HCT116 (cell line): ENCODE measurements at regions not wholly inside any gene's neighbourhood (a gene's known extent, or its start where the extent isn't known, plus 50 kb on each side); places are given as distances from the start of the nearest gene placed in this dataset.

Source experiments
- ATAC-seq: fragments of 200-7000 bp; cut with Tn5 transposase; 2 replicates; pipeline ENCODE4 v1.9.1; 2020; ENCODE audit warnings: mild to moderate bottlenecking, moderate library complexity
- BruUV-seq: library from RNA; stranded (reverse); fragments of 400-500 nt; replicated peaks from 2 replicates; lab custom pipeline; 2021; lab: Mats Ljungman, UMichigan
- CTCF ChIA-PET: fragments of 300-600 bp; sonication (Branson Sonifier 250); formaldehyde crosslinking; loops from one replicate; lab custom pipeline; 2021; ENCODE audit warnings: antibody characterized with exemption; lab: Charles Lee
- POLR2A ChIA-PET: fragments of 300-600, 350-600 bp; sonication (Branson Sonifier 250); formaldehyde crosslinking; loops from one replicate; lab custom pipeline; 2021; ENCODE audit warnings: antibody characterized with exemption; lab: Charles Lee
- RAD21 ChIA-PET, 2 experiments: fragments of 300-600 bp; sonication (Branson Sonifier 250); formaldehyde crosslinking; loops; one replicate each; lab custom pipeline; 2023; ENCODE audit warnings: low total read pairs in 2 of 2; ENCODE audit not compliant: uncharacterized antibody in 2 of 2, unreplicated experiment in 2 of 2, low non-redundant PET in 1 of 2; lab: Charles Lee
- DNase-seq: peaks from one replicate; pipeline ENCODE4 v3.0.0-alpha.2; 2010; ENCODE audit warnings: low read depth, low spot score
- H2AFZ ChIP-seq: fragments of 200-600 bp; shearing (Covaris generic), sonication (generic); 2 replicates; pipeline ENCODE4 v1.6.1; 2017; ENCODE audit warnings: low read depth, mixed run types, mixed read lengths, antibody characterized with exemption, low read length; ENCODE audit not compliant: poor library complexity, severe bottlenecking
- H3K27ac ChIP-seq: 2 replicates; pipeline ENCODE4 v1.5.1; 2012; ENCODE audit warnings: low read depth, low read length
- H3K27me3 ChIP-seq: fragments of 200-600 bp; sonication (generic); 2 replicates; pipeline ENCODE4 v1.6.1; 2016; ENCODE audit warnings: mixed run types, low read length, mixed read lengths; ENCODE audit not compliant: insufficient read depth
- H3K36me3 ChIP-seq, 2 experiments: fragments of 200-500 bp in 1 of 2; fragments of 200-600 bp in 1 of 2; sonication (Bioruptor generic) in 1 of 2; sonication (generic) in 1 of 2; 2 replicates each; pipeline versions ENCODE4 v1.5.1 to v1.6.1; 2014 to 2016; ENCODE audit warnings: low read length in 2 of 2, inconsistent platforms in 1 of 2, mixed read lengths in 1 of 2, mixed run types in 1 of 2; ENCODE audit not compliant: insufficient read depth in 2 of 2, control insufficient read depth in 1 of 2
- H3K4me1 ChIP-seq, 2 experiments: fragments of 200-600 bp in 1 of 2; sonication (generic) in 1 of 2; 2 replicates each; pipeline versions ENCODE4 v1.5.1 to v1.6.1; 2012 to 2017; ENCODE audit warnings: low read length in 2 of 2, inconsistent platforms in 1 of 2, mild to moderate bottlenecking in 1 of 2, mixed read lengths in 1 of 2, mixed run types in 1 of 2, moderate library complexity in 1 of 2; ENCODE audit not compliant: insufficient read depth in 2 of 2, control insufficient read depth in 1 of 2
- H3K4me2 ChIP-seq: fragments of 200-600 bp; sonication (generic); 2 replicates; pipeline ENCODE4 v1.6.1; 2017; ENCODE audit warnings: mixed run types, low read length, mixed read lengths
- H3K4me3 ChIP-seq, 2 experiments: fragments of 200-600 bp in 1 of 2; sonication (generic) in 1 of 2; replicated peaks in 1 of 2; 2 replicates each; pipeline ENCODE4 v1.5.1; 2011 to 2016; ENCODE audit warnings: low read length in 2 of 2, control low read depth in 1 of 2, low read depth in 1 of 2, mild to moderate bottlenecking in 1 of 2, mixed read lengths in 1 of 2, mixed run types in 1 of 2
- H3K79me2 ChIP-seq: fragments of 200-600 bp; sonication (generic); 2 replicates; pipeline ENCODE4 v1.6.1; 2017; ENCODE audit warnings: mild to moderate bottlenecking, mixed run types, low read length, moderate library complexity, mixed read lengths; ENCODE audit not compliant: insufficient read depth
- H3K9ac ChIP-seq: fragments of 200-600 bp; sonication (generic); 2 replicates; pipeline ENCODE4 v1.6.1; 2016; ENCODE audit warnings: low read length, mixed read lengths
- H3K9me2 ChIP-seq: fragments of 200-600 bp; sonication (generic), shearing (Covaris generic); 2 replicates; pipeline ENCODE4 v1.6.1; 2017; ENCODE audit warnings: mixed run types, mild to moderate bottlenecking, moderate library complexity; ENCODE audit not compliant: insufficient read depth
- H3K9me3 ChIP-seq, 2 experiments: fragments of 200-500 bp in 1 of 2; fragments of 200-600 bp in 1 of 2; sonication (Bioruptor generic) in 1 of 2; sonication (generic) in 1 of 2; 2 replicates each; pipeline ENCODE4 v1.6.1; 2014 to 2017; ENCODE audit warnings: low read length in 2 of 2, mixed read lengths in 2 of 2, inconsistent platforms in 1 of 2, low read depth in 1 of 2, mild to moderate bottlenecking in 1 of 2, mixed run types in 1 of 2, moderate library complexity in 1 of 2; ENCODE audit not compliant: control insufficient read depth in 1 of 2, insufficient read depth in 1 of 2
- H4K20me1 ChIP-seq: fragments of 200-600 bp; sonication (generic), shearing (Covaris generic); 2 replicates; pipeline ENCODE4 v1.6.1; 2017; ENCODE audit warnings: mixed run types, mild to moderate bottlenecking, moderate library complexity; ENCODE audit not compliant: insufficient read depth
- CBX3 ChIP-seq: IDR thresholded peaks from 2 replicates; pipeline ENCODE4 v1.6.1; 2012; ENCODE audit warnings: low read depth
- CEBPB ChIP-seq: IDR thresholded peaks from 2 replicates; pipeline ENCODE4 v1.6.1; 2012; ENCODE audit warnings: low read depth
- EGR1 ChIP-seq: IDR thresholded peaks from 2 replicates; pipeline ENCODE4 v1.6.1; 2012; ENCODE audit warnings: low read depth
- ELF1 ChIP-seq: IDR thresholded peaks from 2 replicates; pipeline ENCODE4 v1.6.1; 2012; ENCODE audit warnings: low read depth, borderline replicate concordance
- EZH2phosphoT487 ChIP-seq: fragments of 200-600 bp; IDR thresholded peaks from 2 replicates; pipeline ENCODE4 v1.6.1; 2018; ENCODE audit warnings: antibody characterized with exemption, borderline replicate concordance
- FOSL1 ChIP-seq: IDR thresholded peaks from 2 replicates; pipeline ENCODE4 v1.6.1; 2012; ENCODE audit warnings: low read depth
- JUND ChIP-seq: IDR thresholded peaks from 2 replicates; pipeline ENCODE4 v1.6.1; 2012
- RAD21 ChIP-seq: IDR thresholded peaks from 2 replicates; pipeline ENCODE4 v1.6.1; 2012; ENCODE audit warnings: low read depth, mild to moderate bottlenecking
- SIN3A ChIP-seq: IDR thresholded peaks from 2 replicates; pipeline ENCODE4 v1.6.1; 2012; ENCODE audit warnings: low read depth
- SRF ChIP-seq: IDR thresholded peaks from 2 replicates; pipeline ENCODE4 v1.6.1; 2012; ENCODE audit warnings: low read depth
- TCF7L2 ChIP-seq: IDR thresholded peaks from 2 replicates; pipeline ENCODE4 v1.7.0; 2011; ENCODE audit warnings: borderline replicate concordance, inconsistent platforms; ENCODE audit not compliant: insufficient read depth, insufficient read length; ENCODE audit errors: extremely low read depth
- YY1 ChIP-seq: IDR thresholded peaks from 2 replicates; pipeline ENCODE4 v1.6.1; 2011; ENCODE audit warnings: low read length, low read depth, moderate library complexity, mild to moderate bottlenecking; ENCODE audit not compliant: insufficient replicate concordance; ENCODE audit errors: extremely low read depth
- ZNF274 ChIP-seq: fragments of 200-500 bp; sonication (Bioruptor generic); IDR thresholded peaks from 2 replicates; pipeline ENCODE4 v1.6.1; 2014; ENCODE audit warnings: mild to moderate bottlenecking, low read depth, low read length, inconsistent platforms
- intact Hi-C: fragments of 100-400 bp; cut with micrococcal nuclease; formaldehyde crosslinking; loops from 2 replicates; pipeline ENCODE4 v1.10.0; 2022
- TF ChIP-seq, protein P1 (sequence below): IDR thresholded peaks from 2 replicates; pipeline ENCODE4 v1.6.1; 2012
- TF ChIP-seq, protein P2 (sequence below): IDR thresholded peaks from 2 replicates; pipeline ENCODE4 v1.6.1; 2012; ENCODE audit warnings: low read depth

DNA sequence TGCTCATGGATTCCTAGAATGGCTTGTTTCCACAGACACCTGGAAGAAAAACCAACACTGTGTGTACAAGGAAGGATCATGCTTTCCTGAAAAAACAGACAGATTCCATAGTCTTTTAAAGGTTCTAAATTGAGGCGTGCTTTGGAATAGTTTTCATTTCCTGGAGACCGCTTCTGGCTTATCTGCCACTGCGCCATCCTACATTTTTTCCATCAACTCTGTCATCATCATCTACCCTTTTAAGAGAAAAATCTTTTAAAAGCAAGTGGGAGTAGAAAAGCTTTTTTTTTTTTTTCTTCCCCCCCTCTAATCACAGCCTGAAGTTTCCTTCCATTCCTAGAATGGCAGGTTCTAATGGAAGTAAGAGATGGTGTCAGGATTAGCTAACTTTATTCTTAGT lies 379.4 kb upstream of the C2CD4B start:
- BruUV-seq: no TSS peak
- no peak overlapping the region for H3K9ac ChIP-seq
- TF ChIP-seq TCF7L2: no peak
- TF ChIP-seq JUND: no peak
- TF ChIP-seq SRF: no peak
- no peak for TF ChIP-seq RAD21
- TF ChIP-seq SIN3A: no peak
- no peak for TF ChIP-seq ELF1
- TF ChIP-seq FOSL1: no peak
- TF ChIP-seq EZH2phosphoT487: no peak
- TF ChIP-seq CEBPB: no peak
- no peak for TF ChIP-seq YY1
- no peaks in the 10 kb centered on the region for H3K36me3 ChIP-seq
- no peak overlapping the region for H3K4me3 ChIP-seq
- no peak overlapping the region for H2AFZ ChIP-seq
- H3K9me2 ChIP-seq: no peaks in the 10 kb centered on the region
- H3K27me3 ChIP-seq: no peaks in the 10 kb centered on the region
- no peaks in the 10 kb centered on the region for H3K79me2 ChIP-seq
- intact Hi-C loops: no loop called here
- no peaks in the 10 kb centered on the region for H3K9me3 ChIP-seq
- H3K27ac ChIP-seq: no peak overlapping the region
- DNase-seq (no peak), ATAC-seq (no peak)
- ChIA-PET POLR2A (no interaction called here), CTCF (no interaction called here), RAD21 (no interaction called here)
- no peaks in the 10 kb centered on the region for H4K20me1 ChIP-seq
- no peaks in the 10 kb centered on the region for H3K4me1 ChIP-seq
- no peak overlapping the region for H3K4me2 ChIP-seq

- Histone ChIP-seq H3K9me3 (no peaks in the 10 kb centered on the region), H3K79me2 (no peaks in the 10 kb centered on the region), H3K27me3 (no peaks in the 10 kb centered on the region), H3K27ac (no peak overlapping the region), H3K36me3 (no peaks in the 10 kb centered on the region), H3K9ac (no peak overlapping the region), H2AFZ (no peak overlapping the region), H3K4me1 (no peaks in the 10 kb centered on the region), H3K4me2 (no peak overlapping the region), H4K20me1 (no peaks in the 10 kb centered on the region), H3K9me2 (no peaks in the 10 kb centered on the region), H3K4me3 (no peak overlapping the region)
- ATAC-seq: no peak
- BruUV-seq: no TSS peak
- no peak for DNase-seq
- RAD21 ChIA-PET: no interaction called here
- intact Hi-C loops: no loop called here
- CTCF ChIA-PET: no interaction called here
- POLR2A ChIA-PET: no interaction called here
- TF ChIP-seq ZNF274 (no peak), ELF1 (no peak), EZH2phosphoT487 (no peak), TCF7L2 (no peak), CBX3 (no peak), SRF (no peak), EGR1 (no peak)
- TF ChIP-seq, protein P1, sequence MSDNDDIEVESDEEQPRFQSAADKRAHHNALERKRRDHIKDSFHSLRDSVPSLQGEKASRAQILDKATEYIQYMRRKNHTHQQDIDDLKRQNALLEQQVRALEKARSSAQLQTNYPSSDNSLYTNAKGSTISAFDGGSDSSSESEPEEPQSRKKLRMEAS: no peak
- TF ChIP-seq, protein P2, sequence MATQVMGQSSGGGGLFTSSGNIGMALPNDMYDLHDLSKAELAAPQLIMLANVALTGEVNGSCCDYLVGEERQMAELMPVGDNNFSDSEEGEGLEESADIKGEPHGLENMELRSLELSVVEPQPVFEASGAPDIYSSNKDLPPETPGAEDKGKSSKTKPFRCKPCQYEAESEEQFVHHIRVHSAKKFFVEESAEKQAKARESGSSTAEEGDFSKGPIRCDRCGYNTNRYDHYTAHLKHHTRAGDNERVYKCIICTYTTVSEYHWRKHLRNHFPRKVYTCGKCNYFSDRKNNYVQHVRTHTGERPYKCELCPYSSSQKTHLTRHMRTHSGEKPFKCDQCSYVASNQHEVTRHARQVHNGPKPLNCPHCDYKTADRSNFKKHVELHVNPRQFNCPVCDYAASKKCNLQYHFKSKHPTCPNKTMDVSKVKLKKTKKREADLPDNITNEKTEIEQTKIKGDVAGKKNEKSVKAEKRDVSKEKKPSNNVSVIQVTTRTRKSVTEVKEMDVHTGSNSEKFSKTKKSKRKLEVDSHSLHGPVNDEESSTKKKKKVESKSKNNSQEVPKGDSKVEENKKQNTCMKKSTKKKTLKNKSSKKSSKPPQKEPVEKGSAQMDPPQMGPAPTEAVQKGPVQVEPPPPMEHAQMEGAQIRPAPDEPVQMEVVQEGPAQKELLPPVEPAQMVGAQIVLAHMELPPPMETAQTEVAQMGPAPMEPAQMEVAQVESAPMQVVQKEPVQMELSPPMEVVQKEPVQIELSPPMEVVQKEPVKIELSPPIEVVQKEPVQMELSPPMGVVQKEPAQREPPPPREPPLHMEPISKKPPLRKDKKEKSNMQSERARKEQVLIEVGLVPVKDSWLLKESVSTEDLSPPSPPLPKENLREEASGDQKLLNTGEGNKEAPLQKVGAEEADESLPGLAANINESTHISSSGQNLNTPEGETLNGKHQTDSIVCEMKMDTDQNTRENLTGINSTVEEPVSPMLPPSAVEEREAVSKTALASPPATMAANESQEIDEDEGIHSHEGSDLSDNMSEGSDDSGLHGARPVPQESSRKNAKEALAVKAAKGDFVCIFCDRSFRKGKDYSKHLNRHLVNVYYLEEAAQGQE: no peak
Observed at GRCh38 chr15:62545467-62546227, 380.6 kb upstream of the C2CD4B start.
